Ovary (tissue), 7 donors: ENCODE measurements at regions not wholly inside any gene's neighbourhood (a gene's known extent, or its start where the extent isn't known, plus 50 kb on each side); places are given as distances from the start of the nearest gene placed in this dataset.

Experiments used
- DNase-seq, 5 donors: peaks; one replicate each; pipeline ENCODE4 v3.0.0-alpha.2; 2019 to 2020
- H3K27ac ChIP-seq, 2 donors: fragments of 200-600 bp; one replicate each; pipeline versions ENCODE4 v1.5.1 to v1.8.0; 2019 to 2022
- H3K27me3 ChIP-seq: fragments of 200-600 bp; one replicate; pipeline ENCODE4 v1.8.0; 2022
- H3K36me3 ChIP-seq: fragments of 200-600 bp; sonication (generic); one replicate; pipeline ENCODE4 v1.5.1; 2019
- H3K4me1 ChIP-seq: one replicate; pipeline ENCODE4 v1.8.1; 2013; ENCODE audit warnings: mild to moderate bottlenecking, moderate library complexity; ENCODE audit not compliant: insufficient read depth
- H3K4me3 ChIP-seq: fragments of 200-600 bp; sonication (generic); one replicate; pipeline ENCODE4 v1.5.1; 2017
- H3K9me3 ChIP-seq, 2 donors: fragments of 200-600 bp in 1 of 2; sonication (generic) in 1 of 2; one replicate each; pipeline versions ENCODE4 v1.5.1 to v1.8.1; 2013 to 2019; ENCODE audit warnings: mild to moderate bottlenecking in 1 of 2, moderate library complexity in 1 of 2
- EP300 ChIP-seq: sonication (generic); formaldehyde crosslinking; IDR thresholded peaks from one replicate; pipeline ENCODE4 v1.6.1; 2017; ENCODE audit warnings: antibody characterized with exemption
- POLR2A ChIP-seq: fragments of 450-650 bp; IDR thresholded peaks from one replicate; pipeline ENCODE4 v1.6.1; 2017; ENCODE audit warnings: antibody characterized with exemption, mild to moderate bottlenecking, moderate library complexity
- WGBS, 3 donors: extraction: QIAGEN DNeasy Blood & Tissue Kit in 1 of 3; methylation state at CpG; one replicate each; pipeline versions ENCODE4 v1.1.5 to v1.1.7; 2013 to 2017; 5-methylcytosine and 5-hydroxymethylcytosine counted together
- intact Hi-C, 4 donors: fragments of 100-400 bp; cut with DNase I; formaldehyde crosslinking; loops; one replicate each; pipeline versions ENCODE4 v1.11.0 to v1.15.1; 2022 to 2023
- TF ChIP-seq, protein P1 (sequence below), 3 donors: fragments of 450-650 bp in 2 of 3; fragments of 200-600 bp in 1 of 3; IDR thresholded peaks; one replicate each; pipeline versions ENCODE4 v1.5.1 to v1.8.0; 2016 to 2022; ENCODE audit warnings: antibody characterized with exemption in 3 of 3, mild to moderate bottlenecking in 1 of 3
- donor health status: DM: no; HTN: no; CAD: no; lungs with moderate emphysema.
- donor health status: DM: no; HTN: no; CAD: no.
- donor health status: Bipolar disorder and iron deficiency.
- donor health status: DM: no; HTN: no; CAD: no.
- donor health status: DM: yes; HTN: yes; CAD: no.

DNA sequence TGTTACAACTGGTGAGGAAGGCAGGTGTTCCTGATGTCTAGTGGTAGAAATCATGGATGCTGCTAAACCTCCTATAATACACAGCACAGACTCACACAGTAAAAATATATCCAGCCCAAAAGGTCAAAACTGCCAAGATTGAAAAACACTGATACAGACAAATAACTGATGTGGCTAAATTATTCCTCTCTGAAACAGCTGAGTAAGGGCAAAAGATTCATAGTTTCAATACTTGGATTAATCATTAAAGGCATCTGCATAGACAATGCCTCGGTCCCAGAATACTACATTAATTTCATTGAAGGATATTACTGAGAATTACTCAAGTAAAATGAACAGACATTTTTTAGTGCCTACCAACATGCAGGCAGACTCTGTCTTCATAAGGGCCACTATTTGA is 180.7 kb upstream of the CRIM1 start:
- Histone ChIP-seq H3K27me3 (no peaks in the 10 kb centered on the region), H3K27ac (no peak overlapping the region), H3K4me3 (no peak overlapping the region), H3K36me3 (no peaks in the 10 kb centered on the region), H3K9me3 (no peaks in the 10 kb centered on the region), H3K4me1 (no peaks in the 10 kb centered on the region)
- TF ChIP-seq, protein P1, sequence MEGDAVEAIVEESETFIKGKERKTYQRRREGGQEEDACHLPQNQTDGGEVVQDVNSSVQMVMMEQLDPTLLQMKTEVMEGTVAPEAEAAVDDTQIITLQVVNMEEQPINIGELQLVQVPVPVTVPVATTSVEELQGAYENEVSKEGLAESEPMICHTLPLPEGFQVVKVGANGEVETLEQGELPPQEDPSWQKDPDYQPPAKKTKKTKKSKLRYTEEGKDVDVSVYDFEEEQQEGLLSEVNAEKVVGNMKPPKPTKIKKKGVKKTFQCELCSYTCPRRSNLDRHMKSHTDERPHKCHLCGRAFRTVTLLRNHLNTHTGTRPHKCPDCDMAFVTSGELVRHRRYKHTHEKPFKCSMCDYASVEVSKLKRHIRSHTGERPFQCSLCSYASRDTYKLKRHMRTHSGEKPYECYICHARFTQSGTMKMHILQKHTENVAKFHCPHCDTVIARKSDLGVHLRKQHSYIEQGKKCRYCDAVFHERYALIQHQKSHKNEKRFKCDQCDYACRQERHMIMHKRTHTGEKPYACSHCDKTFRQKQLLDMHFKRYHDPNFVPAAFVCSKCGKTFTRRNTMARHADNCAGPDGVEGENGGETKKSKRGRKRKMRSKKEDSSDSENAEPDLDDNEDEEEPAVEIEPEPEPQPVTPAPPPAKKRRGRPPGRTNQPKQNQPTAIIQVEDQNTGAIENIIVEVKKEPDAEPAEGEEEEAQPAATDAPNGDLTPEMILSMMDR (IDR thresholded peaks at IDR 0.05) = no peak
- no peak for TF ChIP-seq POLR2A
- no peak for TF ChIP-seq EP300
- no peak for DNase-seq
- intact Hi-C loops = no loop called here
- WGBS, 3 donors = 79 to 93% (median 91%) methylated on average over 1 of the region's 1 CpG

GRCh38 chr2:36173760-36174404 is 181.7 kb upstream of the CRIM1 start:
- H3K4me3 ChIP-seq = no peak overlapping the region
- H3K9me3 ChIP-seq = no peaks in the 10 kb centered on the region
- intact Hi-C loops = no loop called here
- 68 to 85% (median 73%) methylated on average over 6 of the region's 6 CpGs for WGBS, 3 donors
- H3K36me3 ChIP-seq = no peaks in the 10 kb centered on the region
- TF ChIP-seq, protein P1 (IDR thresholded peaks at IDR 0.05) = no peak
- TF ChIP-seq POLR2A = no peak
- TF ChIP-seq EP300 = no peak
- no peak for DNase-seq
- no peaks in the 10 kb centered on the region for H3K27me3 ChIP-seq
- no peaks in the 10 kb centered on the region for H3K4me1 ChIP-seq
- no peak overlapping the region for H3K27ac ChIP-seq

DNA sequence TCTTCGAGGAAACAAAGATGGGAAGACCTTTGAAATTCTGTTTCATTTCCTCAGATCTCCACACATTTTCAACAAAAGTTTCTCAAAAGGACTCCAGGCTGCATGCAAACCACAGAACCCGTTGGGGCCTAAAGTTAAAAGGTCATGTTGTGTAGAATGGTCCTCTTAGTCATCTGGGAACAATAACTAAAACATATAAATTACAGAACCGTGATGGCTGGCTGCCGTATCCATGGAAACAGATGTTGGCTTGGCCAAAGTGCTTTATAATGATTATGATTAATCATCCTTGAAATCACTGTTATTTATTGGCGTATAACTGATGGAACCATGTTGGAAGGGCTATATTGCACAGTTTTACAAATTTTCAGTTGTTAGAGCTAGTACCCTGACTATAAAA is 182.8 kb upstream of the CRIM1 start:
- H3K9me3 ChIP-seq = no peaks in the 10 kb centered on the region
- no peak for DNase-seq
- H3K4me3 ChIP-seq = no peak overlapping the region
- H3K27me3 ChIP-seq = no peaks in the 10 kb centered on the region
- H3K36me3 ChIP-seq = no peaks in the 10 kb centered on the region
- H3K4me1 ChIP-seq = no peaks in the 10 kb centered on the region
- intact Hi-C loops = no loop called here
- TF ChIP-seq EP300 (no peak), POLR2A (no peak)
- TF ChIP-seq, protein P1 (IDR thresholded peaks at IDR 0.05) = no peak
- 49 to 67% (median 58%) methylated on average over 5 of the region's 5 CpGs for WGBS, 3 donors
- no peak overlapping the region for H3K27ac ChIP-seq

- H3K36me3 ChIP-seq = no peaks in the 10 kb centered on the region
- intact Hi-C loops = no loop called here
Measured at GRCh38 chr2:36170805-36171204, 184.8 kb upstream of the CRIM1 start.

More at GRCh38 chr2:36170805-36171204, 184.8 kb upstream of the CRIM1 start:
- no peaks in the 10 kb centered on the region for H3K27me3 ChIP-seq
- DNase-seq = no peak
- H3K4me3 ChIP-seq = no peak overlapping the region
- H3K27ac ChIP-seq = no peak overlapping the region
- WGBS, 3 donors = 11 to 21% (median 15%) methylated on average over 2 of the region's 2 CpGs
- H3K4me1 ChIP-seq = no peaks in the 10 kb centered on the region
- TF ChIP-seq POLR2A (no peak), EP300 (no peak)
- TF ChIP-seq, protein P1 (IDR thresholded peaks at IDR 0.05) = no peak
- H3K9me3 ChIP-seq = no peaks in the 10 kb centered on the region
